Fibroblast of pulmonary artery (primary cell): ENCODE measurements at regions not wholly inside any gene's neighbourhood (a gene's known extent, or its start where the extent isn't known, plus 50 kb on each side); places are given as distances from the start of the nearest gene placed in this dataset.
"Not testable (repeated sequence)": the region's sequence is repeated elsewhere in the genome, so short reads cannot be mapped to it uniquely, and the experiment has no call there.

Experiments
- DNase-seq: peaks from one replicate; pipeline ENCODE4 v3.0.0-alpha.2; 2010; ENCODE audit warnings: low read depth
- H3K4me3 ChIP-seq: replicated peaks from 2 replicates; pipeline ENCODE4 v1.5.1; 2011; ENCODE audit warnings: low read depth, mild to moderate bottlenecking, control low read depth, low read length, moderate library complexity
- CTCF ChIP-seq: IDR thresholded peaks from 2 replicates; pipeline ENCODE4 v1.5.1; 2011; ENCODE audit warnings: mild to moderate bottlenecking, control low read depth, low read length, inconsistent platforms; ENCODE audit errors: missing control alignments

- DNase-seq, result no peak
- no peak for TF ChIP-seq CTCF
- H3K4me3 ChIP-seq, result no peak overlapping the region
Observed at GRCh38 chr3:104069114-104069513, 1297.6 kb upstream of the ALCAM start.

- DNase-seq, result no peak
- TF ChIP-seq CTCF, result no peak
- no peak overlapping the region for H3K4me3 ChIP-seq
Observed at GRCh38 chr3:104070906-104071305, 1295.8 kb upstream of the ALCAM start.

GRCh38 chr3:104080088-104080626 is 1286.6 kb upstream of the ALCAM start:
- TF ChIP-seq CTCF, result no peak
- DNase-seq, result no peak
- H3K4me3 ChIP-seq, result no peak overlapping the region

- H3K4me3 ChIP-seq, result no peak overlapping the region
- DNase-seq, result no peak
- TF ChIP-seq CTCF, result no peak
Observed at GRCh38 chr3:104088738-104089137, 1278.0 kb upstream of the ALCAM start.

- DNase-seq, H3K4me3 ChIP-seq: not testable (repeated sequence)
Observed at GRCh38 chr3:104089987-104090386, 1276.7 kb upstream of the ALCAM start.

GRCh38 chr3:104101736-104102135 is 1265.0 kb upstream of the ALCAM start:
- TF ChIP-seq CTCF, result no peak
- no peak for DNase-seq
- H3K4me3 ChIP-seq, result no peak overlapping the region

GRCh38 chr3:104102386-104102785 is 1264.3 kb upstream of the ALCAM start:
- peak; percentile 83 for TF ChIP-seq CTCF
- DNase-seq, result peak; percentile 73
- no peak overlapping the region for H3K4me3 ChIP-seq

GRCh38 chr3:104106276-104106675 is 1260.4 kb upstream of the ALCAM start:
- H3K4me3 ChIP-seq, result no peak overlapping the region
- DNase-seq, result no peak
- no peak for TF ChIP-seq CTCF
